ENCODE measurements at regions not wholly inside any gene's neighbourhood (a gene's known extent, or its start where the extent isn't known, plus 50 kb on each side); places are given as distances from the start of the nearest gene placed in this dataset.
"Not testable (repeated sequence)": the region's sequence is repeated elsewhere in the genome, so short reads cannot be mapped to it uniquely, and the experiment has no call there.

- H3K4me3 ChIP-seq: no peak overlapping the region
- H3K4me1 ChIP-seq (replicated peaks): no peaks in the 10 kb centered on the region
- H3K27ac ChIP-seq: no peak overlapping the region
- no peaks in the 10 kb centered on the region for H3K36me3 ChIP-seq
- no peaks in the 10 kb centered on the region for H3K27me3 ChIP-seq (replicated peaks)
- no peaks in the 10 kb centered on the region for H3K9me3 ChIP-seq (replicated peaks)
- no peak for DNase-seq (ENCODE audit: low read depth in 1 of 2, low spot score in 2 of 2)
These were observed 1995.6 kb upstream of the CDH6 start for GRCh38 chr5:29197631-29198454.

GRCh38 chr5:29193972-29194371 lies 1999.5 kb upstream of the CDH6 start:
- no peaks in the 10 kb centered on the region for H3K9me3 ChIP-seq (replicated peaks)
- H3K4me1 ChIP-seq (replicated peaks): no peaks in the 10 kb centered on the region
- no peak for DNase-seq (ENCODE audit: low read depth in 1 of 2, low spot score in 2 of 2)
- H3K27me3 ChIP-seq (replicated peaks): no peaks in the 10 kb centered on the region
- no peaks in the 10 kb centered on the region for H3K36me3 ChIP-seq
- H3K4me3 ChIP-seq: no peak overlapping the region
- H3K27ac ChIP-seq: no peak overlapping the region

- not testable (repeated sequence) for H3K36me3 ChIP-seq; H3K4me1 ChIP-seq (replicated peaks); H3K9me3 ChIP-seq (replicated peaks); H3K27me3 ChIP-seq (replicated peaks); H3K4me3 ChIP-seq; DNase-seq (ENCODE audit: low read depth in 1 of 2, low spot score in 2 of 2); H3K27ac ChIP-seq
These were observed 2002.0 kb upstream of the CDH6 start for GRCh38 chr5:29191269-29192048.

- not testable (repeated sequence) for H3K36me3 ChIP-seq, H3K27ac ChIP-seq
These were observed 2003.1 kb upstream of the CDH6 start for GRCh38 chr5:29190398-29190797.

GRCh38 chr5:29186380-29186779 lies 2007.1 kb upstream of the CDH6 start:
- H3K36me3 ChIP-seq; H3K4me3 ChIP-seq; DNase-seq (ENCODE audit: low read depth in 1 of 2, low spot score in 2 of 2); H3K27me3 ChIP-seq (replicated peaks); H3K4me1 ChIP-seq (replicated peaks); H3K27ac ChIP-seq; H3K9me3 ChIP-seq (replicated peaks): not testable (repeated sequence)

More at GRCh38 chr5:29190398-29190797, 2003.1 kb upstream of the CDH6 start:
- H3K4me3 ChIP-seq; H3K4me1 ChIP-seq (replicated peaks); DNase-seq (ENCODE audit: low read depth in 1 of 2, low spot score in 2 of 2); H3K27me3 ChIP-seq (replicated peaks); H3K9me3 ChIP-seq (replicated peaks): not testable (repeated sequence)

GRCh38 chr5:29185558-29185957 lies 2007.9 kb upstream of the CDH6 start:
- no peak overlapping the region for H3K4me3 ChIP-seq
- H3K4me1 ChIP-seq (replicated peaks): no peaks in the 10 kb centered on the region
- no peak overlapping the region for H3K27ac ChIP-seq
- no peak for DNase-seq (ENCODE audit: low read depth in 1 of 2, low spot score in 2 of 2)
- no peaks in the 10 kb centered on the region for H3K27me3 ChIP-seq (replicated peaks)
- no peaks in the 10 kb centered on the region for H3K36me3 ChIP-seq
- H3K9me3 ChIP-seq (replicated peaks): no peaks in the 10 kb centered on the region

- Histone ChIP-seq H3K36me3 (no peaks in the 10 kb centered on the region), H3K9me3 (replicated peaks) (no peaks in the 10 kb centered on the region)
These were observed 2017.7 kb upstream of the CDH6 start for GRCh38 chr5:29175774-29176173.

GRCh38 chr5:29170599-29170998 lies 2022.9 kb upstream of the CDH6 start:
- Histone ChIP-seq H3K27me3 (replicated peaks) (no peaks in the 10 kb centered on the region), H3K27ac (no peak overlapping the region), H3K9me3 (replicated peaks) (no peaks in the 10 kb centered on the region), H3K36me3 (no peaks in the 10 kb centered on the region), H3K4me1 (replicated peaks) (no peaks in the 10 kb centered on the region), H3K4me3 (no peak overlapping the region)
- DNase-seq (ENCODE audit: low read depth in 1 of 2, low spot score in 2 of 2): no peak

More at GRCh38 chr5:29175774-29176173, 2017.7 kb upstream of the CDH6 start:
- no peaks in the 10 kb centered on the region for H3K4me1 ChIP-seq (replicated peaks)
- H3K27ac ChIP-seq: no peak overlapping the region
- no peak overlapping the region for H3K4me3 ChIP-seq
- H3K27me3 ChIP-seq (replicated peaks): no peaks in the 10 kb centered on the region
- no peak for DNase-seq (ENCODE audit: low read depth in 1 of 2, low spot score in 2 of 2)

- H3K27me3 ChIP-seq (replicated peaks): no peaks in the 10 kb centered on the region
- no peak for DNase-seq (ENCODE audit: low read depth in 1 of 2, low spot score in 2 of 2)
- H3K36me3 ChIP-seq: no peaks in the 10 kb centered on the region
- no peak overlapping the region for H3K4me3 ChIP-seq
- H3K27ac ChIP-seq: no peak overlapping the region
- no peaks in the 10 kb centered on the region for H3K9me3 ChIP-seq (replicated peaks)
- no peaks in the 10 kb centered on the region for H3K4me1 ChIP-seq (replicated peaks)
These were observed 2023.6 kb upstream of the CDH6 start for GRCh38 chr5:29169886-29170285.

GRCh38 chr5:29162297-29162696 lies 2031.2 kb upstream of the CDH6 start:
- H3K27ac ChIP-seq: no peak overlapping the region
- H3K36me3 ChIP-seq: no peaks in the 10 kb centered on the region
- no peaks in the 10 kb centered on the region for H3K9me3 ChIP-seq (replicated peaks)
- no peaks in the 10 kb centered on the region for H3K4me1 ChIP-seq (replicated peaks)
- DNase-seq (ENCODE audit: low read depth in 1 of 2, low spot score in 2 of 2): no peak
- no peak overlapping the region for H3K4me3 ChIP-seq
- H3K27me3 ChIP-seq (replicated peaks): no peaks in the 10 kb centered on the region

- H3K4me3 ChIP-seq: no peak overlapping the region
- no peaks in the 10 kb centered on the region for H3K9me3 ChIP-seq (replicated peaks)
- DNase-seq (ENCODE audit: low read depth in 1 of 2, low spot score in 2 of 2): no peak
- H3K36me3 ChIP-seq: no peaks in the 10 kb centered on the region
- no peaks in the 10 kb centered on the region for H3K27me3 ChIP-seq (replicated peaks)
- no peaks in the 10 kb centered on the region for H3K4me1 ChIP-seq (replicated peaks)
- no peak overlapping the region for H3K27ac ChIP-seq
These were observed 2031.8 kb upstream of the CDH6 start for GRCh38 chr5:29161399-29162291.

GRCh38 chr5:29157975-29158374 lies 2035.5 kb upstream of the CDH6 start:
- Histone ChIP-seq H3K9me3 (replicated peaks) (no peaks in the 10 kb centered on the region), H3K4me1 (replicated peaks) (no peaks in the 10 kb centered on the region), H3K36me3 (no peaks in the 10 kb centered on the region), H3K27ac (no peak overlapping the region), H3K4me3 (no peak overlapping the region), H3K27me3 (replicated peaks) (no peaks in the 10 kb centered on the region)
- no peak for DNase-seq (ENCODE audit: low read depth in 1 of 2, low spot score in 2 of 2)

GRCh38 chr5:29150840-29151239 lies 2042.6 kb upstream of the CDH6 start:
- H3K36me3 ChIP-seq: no peaks in the 10 kb centered on the region
- H3K27ac ChIP-seq: no peak overlapping the region
- H3K27me3 ChIP-seq (replicated peaks): no peaks in the 10 kb centered on the region
- no peaks in the 10 kb centered on the region for H3K9me3 ChIP-seq (replicated peaks)
- H3K4me1 ChIP-seq (replicated peaks): no peaks in the 10 kb centered on the region
- no peak for DNase-seq (ENCODE audit: low read depth in 1 of 2, low spot score in 2 of 2)
- no peak overlapping the region for H3K4me3 ChIP-seq

Data from SJSA1 (cell line).